GM19372 (cell line): ENCODE measurements at regions not wholly inside any gene's neighbourhood (a gene's known extent, or its start where the extent isn't known, plus 50 kb on each side); places are given as distances from the start of the nearest gene placed in this dataset.
A peak's percentile ranks its signal among the peaks of the same experiment; 100 is the strongest.
"Not testable (repeated sequence)": the region's sequence is repeated elsewhere in the genome, so short reads cannot be mapped to it uniquely, and the experiment has no call there.

Source experiments
- ATAC-seq: cut with Tn5 transposase; IDR thresholded peaks from one replicate; pipeline ENCODE4 v1.9.1; 2021; ENCODE audit warnings: mild to moderate bottlenecking, low read depth, moderate library complexity; ENCODE audit not compliant: unreplicated experiment

- no peak for ATAC-seq
Measured at GRCh38 chr1:192904438-192904895, 95.6 kb downstream of the RGS2 start.

- no peak for ATAC-seq
Measured at GRCh38 chr1:192905049-192905448, 96.2 kb downstream of the RGS2 start.

- no peak for ATAC-seq
Measured at GRCh38 chr1:192906334-192906733, 97.5 kb downstream of the RGS2 start.

- no peak for ATAC-seq
Measured at GRCh38 chr1:192907545-192908243, 98.9 kb downstream of the RGS2 start.

- not testable (repeated sequence) for ATAC-seq
Measured at GRCh38 chr1:192911896-192912656, 103.2 kb downstream of the RGS2 start.

- no peak for ATAC-seq
Measured at GRCh38 chr1:192913683-192914082, 104.8 kb downstream of the RGS2 start.

GRCh38 chr1:192914092-192914491 lies 105.3 kb downstream of the RGS2 start:
- ATAC-seq = no peak

GRCh38 chr1:192914696-192915095 lies 105.9 kb downstream of the RGS2 start:
- ATAC-seq = no peak

GRCh38 chr1:192916021-192916420 lies 107.2 kb downstream of the RGS2 start:
- ATAC-seq = no peak

- ATAC-seq = no peak
Measured at GRCh38 chr1:192918259-192918658, 109.4 kb downstream of the RGS2 start.

- ATAC-seq = no peak
Measured at GRCh38 chr1:192920412-192920811, 111.6 kb downstream of the RGS2 start.

GRCh38 chr1:192925609-192926008 lies 116.8 kb downstream of the RGS2 start:
- ATAC-seq = no peak

GRCh38 chr1:192926736-192927135 lies 117.9 kb downstream of the RGS2 start:
- ATAC-seq = no peak

GRCh38 chr1:192927496-192927895 lies 118.7 kb downstream of the RGS2 start:
- ATAC-seq = no peak

- ATAC-seq = no peak
Measured at GRCh38 chr1:192929597-192929996, 120.8 kb downstream of the RGS2 start.

GRCh38 chr1:192933744-192934143 lies 124.9 kb downstream of the RGS2 start:
- ATAC-seq = no peak

- ATAC-seq = no peak
Measured at GRCh38 chr1:192936313-192937018, 122.7 kb downstream of the UCHL5 start.

- ATAC-seq = no peak
Measured at GRCh38 chr1:192937128-192937527, 122.0 kb downstream of the UCHL5 start.

GRCh38 chr1:192939440-192939839 lies 119.7 kb downstream of the UCHL5 start:
- no peak for ATAC-seq

- ATAC-seq = no peak
Measured at GRCh38 chr1:192940658-192941057, 118.5 kb downstream of the UCHL5 start.

- peak; percentile 54 for ATAC-seq
Measured at GRCh38 chr1:192941722-192942411, 117.3 kb downstream of the UCHL5 start.
